Tibial nerve (tissue), 3 donors: ENCODE measurements at regions not wholly inside any gene's neighbourhood (a gene's known extent, or its start where the extent isn't known, plus 50 kb on each side); places are given as distances from the start of the nearest gene placed in this dataset.

Experiments used
- CTCF ChIP-seq, 5 experiments: fragments of 200-600 bp in 3 of 5; fragments of 450-650 bp in 2 of 5; sonication (generic) in 3 of 5; IDR thresholded peaks; one replicate each; pipeline ENCODE4 v1.5.1; 2016 to 2019; ENCODE audit warnings: antibody characterized with exemption in 5 of 5, mild to moderate bottlenecking in 3 of 5, moderate library complexity in 2 of 5
- POLR2A ChIP-seq, 2 donors: fragments of 450-650 bp; IDR thresholded peaks; one replicate each; pipeline ENCODE4 v1.6.1; 2017; ENCODE audit warnings: antibody characterized with exemption in 2 of 2, mild to moderate bottlenecking in 2 of 2, moderate library complexity in 2 of 2

GRCh38 chr10:83685458-83685857 lies 453.9 kb upstream of the GHITM start:
- TF ChIP-seq POLR2A (IDR thresholded peaks at IDR 0.05) (no peak), CTCF (IDR thresholded peaks at IDR 0.05) (no peak)
